Endothelial cell of umbilical vein (primary cell): ENCODE measurements at regions not wholly inside any gene's neighbourhood (a gene's known extent, or its start where the extent isn't known, plus 50 kb on each side); places are given as distances from the start of the nearest gene placed in this dataset.

Experiments used
- BruUV-seq: library from RNA; stranded (reverse); fragments of 400-500 nt; replicated peaks from 2 replicates; lab custom pipeline; 2021; lab: Mats Ljungman, UMichigan
- CTCF ChIA-PET: fragments of 300-600, 350-600 bp; sonication (Branson Sonifier 250); formaldehyde crosslinking; loops from one replicate; lab custom pipeline; 2021; ENCODE audit warnings: antibody characterized with exemption, inconsistent platforms; lab: Charles Lee
- POLR2A ChIA-PET: fragments of 300-600, 350-600 bp; sonication (Branson Sonifier 250); formaldehyde crosslinking; loops from one replicate; lab custom pipeline; 2021; ENCODE audit warnings: antibody characterized with exemption, inconsistent platforms; lab: Charles Lee
- DNase-seq: peaks from one replicate; pipeline ENCODE4 v3.0.0-alpha.2; 2011; ENCODE audit warnings: low read depth, low spot score
- FAIRE-seq: peaks from 2 replicates; lab custom pipeline; 2011; peaks lifted over from hg19 to GRCh38; lab: Jason Lieb, UNC
- H2AFZ ChIP-seq: 2 replicates; pipeline ENCODE4 v1.6.0; 2012; ENCODE audit warnings: low read depth, low read length, control low read depth, inconsistent platforms
- H3K27ac ChIP-seq: 2 replicates; pipeline ENCODE4 v1.5.1; 2011; ENCODE audit warnings: low read depth, mild to moderate bottlenecking, control low read depth, low read length, moderate library complexity; ENCODE audit not compliant: insufficient read depth
- H3K27me3 ChIP-seq, 2 experiments: 2 replicates each; pipeline versions ENCODE4 v1.6.0 to v1.6.1; 2011; ENCODE audit warnings: low read length in 2 of 2, mixed read lengths in 1 of 2; ENCODE audit not compliant: control insufficient read depth in 2 of 2, insufficient read depth in 2 of 2
- H3K36me3 ChIP-seq, 2 experiments: 2 replicates in 1 of 2; 3 replicates in 1 of 2; pipeline ENCODE4 v1.5.1; 2011; ENCODE audit warnings: low read length in 2 of 2, mild to moderate bottlenecking in 1 of 2, moderate library complexity in 1 of 2; ENCODE audit not compliant: control insufficient read depth in 2 of 2, insufficient read depth in 2 of 2; ENCODE audit errors: extremely low read depth in 1 of 2
- H3K4me1 ChIP-seq: 3 replicates; pipeline ENCODE4 v1.5.1; 2011; ENCODE audit warnings: mild to moderate bottlenecking, low read length; ENCODE audit not compliant: control insufficient read depth, insufficient read depth; ENCODE audit errors: extremely low read depth
- H3K4me2 ChIP-seq: 2 replicates; pipeline ENCODE4 v1.6.1; 2011; ENCODE audit warnings: low read length, control low read depth, mixed read lengths; ENCODE audit not compliant: insufficient read depth
- H3K4me3 ChIP-seq, 3 experiments: fragments of 200-600 bp in 1 of 3; sonication (generic), shearing (Covaris generic) in 1 of 3; replicated peaks in 1 of 3; 2 replicates each; pipeline ENCODE4 v1.5.1; 2011 to 2016; ENCODE audit warnings: control low read depth in 3 of 3, low read length in 3 of 3, mild to moderate bottlenecking in 2 of 3, inconsistent platforms in 1 of 3, low read depth in 1 of 3, moderate library complexity in 1 of 3; ENCODE audit not compliant: insufficient read depth in 1 of 3
- H3K79me2 ChIP-seq: 2 replicates; pipeline ENCODE4 v1.6.0; 2012; ENCODE audit warnings: low read length, inconsistent platforms; ENCODE audit not compliant: control insufficient read depth, insufficient read depth
- H3K9ac ChIP-seq: replicated peaks from 2 replicates; pipeline ENCODE3; 2011; ENCODE audit warnings: low read length, control low read depth; ENCODE audit not compliant: insufficient read depth; ENCODE audit errors: extremely low read depth
- H3K9me1 ChIP-seq: replicated peaks from 3 replicates; pipeline ENCODE4 v1.6.0; 2011; ENCODE audit warnings: mild to moderate bottlenecking, low read length; ENCODE audit not compliant: control insufficient read depth, insufficient read depth; ENCODE audit errors: extremely low read depth
- H3K9me3 ChIP-seq: replicated peaks from 2 replicates; pipeline ENCODE4 v1.5.1; 2012; ENCODE audit warnings: low read length, inconsistent platforms; ENCODE audit not compliant: control insufficient read depth, insufficient read depth
- H4K20me1 ChIP-seq: replicated peaks from 2 replicates; pipeline ENCODE3; 2011; ENCODE audit warnings: mild to moderate bottlenecking, low read length; ENCODE audit not compliant: control insufficient read depth, insufficient read depth; ENCODE audit errors: extremely low read depth
- EZH2 ChIP-seq: IDR thresholded peaks from 2 replicates; pipeline ENCODE4 v1.6.1; 2012; ENCODE audit warnings: borderline replicate concordance, low read depth, mild to moderate bottlenecking, moderate library complexity, low read length, inconsistent platforms; ENCODE audit not compliant: severe bottlenecking
- FOS ChIP-seq: IDR thresholded peaks from 2 replicates; pipeline ENCODE4 v1.6.1; 2011; ENCODE audit warnings: mild to moderate bottlenecking, low read length, moderate library complexity, borderline replicate concordance; ENCODE audit not compliant: insufficient read depth
- GATA2 ChIP-seq: IDR thresholded peaks from 2 replicates; pipeline ENCODE4 v1.7.0; 2011; ENCODE audit warnings: low read depth, mild to moderate bottlenecking, moderate library complexity, mixed read lengths, low read length; ENCODE audit not compliant: insufficient read length, insufficient read depth
- JUN ChIP-seq: IDR thresholded peaks from 2 replicates; pipeline ENCODE4 v1.6.1; 2011; ENCODE audit warnings: borderline replicate concordance, low read depth; ENCODE audit not compliant: insufficient read length, insufficient read depth
- MYC ChIP-seq: IDR thresholded peaks from one replicate; pipeline ENCODE4 v1.6.1; 2011; ENCODE audit warnings: mild to moderate bottlenecking, low read depth, low read length
- POLR2A ChIP-seq: IDR thresholded peaks from 2 replicates; pipeline ENCODE4 v1.6.1; 2012; ENCODE audit warnings: low read depth, mild to moderate bottlenecking, control low read depth, low read length
- POLR2AphosphoS5 ChIP-seq: IDR thresholded peaks from 2 replicates; pipeline ENCODE4 v1.6.1; 2012; ENCODE audit warnings: low read depth, mild to moderate bottlenecking, control low read depth, low read length, moderate library complexity; ENCODE audit not compliant: insufficient read depth
- dilution Hi-C: fragments of 300-500 bp; cut with MboI; formaldehyde crosslinking; loops from one replicate; pipeline ENCODE4 v1.15.0; 2019; ENCODE audit warnings: low sequenced_read_pairs; ENCODE audit not compliant: extremely low pct_ligation_motif_present
- intact Hi-C: fragments of 100-400 bp; cut with micrococcal nuclease; formaldehyde crosslinking; loops from one replicate; pipeline ENCODE4 v1.10.0; 2022
- TF ChIP-seq, protein P1 (sequence below), 2 donors: IDR thresholded peaks; 1 replicate in 1 of 2; 2 replicates in 1 of 2; pipeline ENCODE4 v1.5.1; 2011; ENCODE audit warnings: low read length in 2 of 2, mild to moderate bottlenecking in 2 of 2, moderate library complexity in 2 of 2, control low read depth in 1 of 2, inconsistent platforms in 1 of 2, low read depth in 1 of 2; ENCODE audit not compliant: insufficient read depth in 1 of 2; ENCODE audit errors: extremely low read depth in 1 of 2
- TF ChIP-seq, protein P2 (sequence below): IDR thresholded peaks from 2 replicates; pipeline ENCODE4 v1.6.1; 2011; ENCODE audit not compliant: insufficient read depth, insufficient read length

DNA sequence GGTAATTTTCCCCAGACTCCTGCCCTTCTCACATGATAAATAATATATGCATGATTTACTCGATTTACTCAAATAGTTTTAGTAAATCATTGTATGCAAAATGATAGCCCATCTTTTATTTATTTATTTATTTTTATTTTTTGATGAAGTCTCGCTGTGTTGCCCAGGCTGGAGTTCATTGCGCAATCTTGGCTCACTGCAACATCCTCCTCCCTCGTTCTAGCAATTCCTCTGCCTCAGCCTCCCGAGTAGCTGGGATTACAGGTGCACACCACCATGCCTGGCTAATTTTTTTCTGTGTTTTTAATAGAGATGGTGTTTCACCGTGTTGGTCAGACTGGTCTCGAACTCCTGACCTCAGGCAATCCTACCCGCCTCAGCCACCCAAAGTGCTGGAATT, 343.8 kb upstream of the PLSCR5 start:
- Histone ChIP-seq H3K9ac (no peak overlapping the region), H3K27ac (no peak overlapping the region), H3K4me3 (no peak overlapping the region), H3K9me3 (no peaks in the 10 kb centered on the region), H2AFZ (no peak overlapping the region), H3K36me3 (no peaks in the 10 kb centered on the region), H3K27me3 (no peaks in the 10 kb centered on the region), H3K4me1 (no peaks in the 10 kb centered on the region), H4K20me1 (no peaks in the 10 kb centered on the region), H3K9me1 (no peaks in the 10 kb centered on the region), H3K79me2 (no peaks in the 10 kb centered on the region), H3K4me2 (no peak overlapping the region)
- intact Hi-C loops, result no loop called here
- TF ChIP-seq JUN (no peak), GATA2 (no peak), MYC (no peak), POLR2A (no peak), FOS (no peak), POLR2AphosphoS5 (no peak), EZH2 (no peak)
- TF ChIP-seq, protein P1, sequence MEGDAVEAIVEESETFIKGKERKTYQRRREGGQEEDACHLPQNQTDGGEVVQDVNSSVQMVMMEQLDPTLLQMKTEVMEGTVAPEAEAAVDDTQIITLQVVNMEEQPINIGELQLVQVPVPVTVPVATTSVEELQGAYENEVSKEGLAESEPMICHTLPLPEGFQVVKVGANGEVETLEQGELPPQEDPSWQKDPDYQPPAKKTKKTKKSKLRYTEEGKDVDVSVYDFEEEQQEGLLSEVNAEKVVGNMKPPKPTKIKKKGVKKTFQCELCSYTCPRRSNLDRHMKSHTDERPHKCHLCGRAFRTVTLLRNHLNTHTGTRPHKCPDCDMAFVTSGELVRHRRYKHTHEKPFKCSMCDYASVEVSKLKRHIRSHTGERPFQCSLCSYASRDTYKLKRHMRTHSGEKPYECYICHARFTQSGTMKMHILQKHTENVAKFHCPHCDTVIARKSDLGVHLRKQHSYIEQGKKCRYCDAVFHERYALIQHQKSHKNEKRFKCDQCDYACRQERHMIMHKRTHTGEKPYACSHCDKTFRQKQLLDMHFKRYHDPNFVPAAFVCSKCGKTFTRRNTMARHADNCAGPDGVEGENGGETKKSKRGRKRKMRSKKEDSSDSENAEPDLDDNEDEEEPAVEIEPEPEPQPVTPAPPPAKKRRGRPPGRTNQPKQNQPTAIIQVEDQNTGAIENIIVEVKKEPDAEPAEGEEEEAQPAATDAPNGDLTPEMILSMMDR (IDR thresholded peaks at IDR 0.05; ENCODE audit: extremely low read depth in 1 of 2, insufficient read depth in 1 of 2, low read depth in 1 of 2, low read length in 2 of 2), result no peak
- TF ChIP-seq, protein P2, sequence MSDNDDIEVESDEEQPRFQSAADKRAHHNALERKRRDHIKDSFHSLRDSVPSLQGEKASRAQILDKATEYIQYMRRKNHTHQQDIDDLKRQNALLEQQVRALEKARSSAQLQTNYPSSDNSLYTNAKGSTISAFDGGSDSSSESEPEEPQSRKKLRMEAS, result no peak
- ChIA-PET POLR2A (no interaction called here), CTCF (interaction anchor here (1.4 kb wide), 1 partner anchor 9 kb away, joined by 3 read pairs; no protein-coding TSS in a partner anchor)
- dilution Hi-C loops, result no loop called here
- no TSS peak for BruUV-seq
- no peak for DNase-seq
- no peak for FAIRE-seq
